ENCODE measurements at regions not wholly inside any gene's neighbourhood (a gene's known extent, or its start where the extent isn't known, plus 50 kb on each side); places are given as distances from the start of the nearest gene placed in this dataset.

- no peak for TF ChIP-seq CTCF (IDR thresholded peaks at IDR 0.05)
- no peak for TF ChIP-seq POLR2AphosphoS5 (IDR thresholded peaks at IDR 0.05; ENCODE audit: insufficient read depth in 1 of 2, low read depth in 1 of 2)
- TF ChIP-seq POLR2A (IDR thresholded peaks at IDR 0.05), result no peak
These were observed 297.7 kb upstream of the TMCO5A start for GRCh38 chr15:37636736-37637135.

Data from vagina (tissue), 2 donors.